NCI-H128 (cell line): ENCODE measurements at regions not wholly inside any gene's neighbourhood (a gene's known extent, or its start where the extent isn't known, plus 50 kb on each side); places are given as distances from the start of the nearest gene placed in this dataset.
A peak's percentile ranks its signal among the peaks of the same experiment; 100 is the strongest.

ENCODE experiments used
- DNase-seq: peaks from one replicate; lab custom pipeline; 2025; ENCODE audit not compliant: unreplicated experiment; lab: John Stamatoyannopoulos, UW

GRCh38 chr2:65662654-65663432 lies 230.4 kb upstream of the SPRED2 start:
- DNase-seq = no peak

- DNase-seq = no peak
Observed at GRCh38 chr2:65661980-65662653, 229.7 kb upstream of the SPRED2 start.

- DNase-seq = no peak
Observed at GRCh38 chr2:65660340-65660739, 227.9 kb upstream of the SPRED2 start.

- no peak for DNase-seq
Observed at GRCh38 chr2:65658881-65659280, 226.5 kb upstream of the SPRED2 start.

GRCh38 chr2:65658266-65658665 lies 225.9 kb upstream of the SPRED2 start:
- DNase-seq = no peak

- DNase-seq = no peak
Observed at GRCh38 chr2:65656160-65656718, 223.8 kb upstream of the SPRED2 start.

GRCh38 chr2:65655000-65655399 lies 222.6 kb upstream of the SPRED2 start:
- peak; percentile 10 for DNase-seq

GRCh38 chr2:65654496-65654895 lies 222.1 kb upstream of the SPRED2 start:
- DNase-seq = no peak

GRCh38 chr2:65652066-65652465 lies 219.7 kb upstream of the SPRED2 start:
- no peak for DNase-seq

GRCh38 chr2:65649811-65650589 lies 217.6 kb upstream of the SPRED2 start:
- DNase-seq = no peak

- DNase-seq = no peak
Observed at GRCh38 chr2:65647249-65647842, 214.9 kb upstream of the SPRED2 start.

GRCh38 chr2:65640793-65641103 lies 208.3 kb upstream of the SPRED2 start:
- DNase-seq = no peak

GRCh38 chr2:65639156-65639864 lies 206.9 kb upstream of the SPRED2 start:
- DNase-seq = no peak

GRCh38 chr2:65638443-65638842 lies 206.0 kb upstream of the SPRED2 start:
- DNase-seq = no peak

GRCh38 chr2:65636813-65637483 lies 204.5 kb upstream of the SPRED2 start:
- no peak for DNase-seq

GRCh38 chr2:65636024-65636423 lies 203.6 kb upstream of the SPRED2 start:
- DNase-seq = no peak

- no peak for DNase-seq
Observed at GRCh38 chr2:65634304-65634703, 201.9 kb upstream of the SPRED2 start.

GRCh38 chr2:65630643-65631042 lies 198.2 kb upstream of the SPRED2 start:
- no peak for DNase-seq

GRCh38 chr2:65628156-65628555 lies 195.8 kb upstream of the SPRED2 start:
- DNase-seq = no peak

- no peak for DNase-seq
Observed at GRCh38 chr2:65626831-65627230, 194.4 kb upstream of the SPRED2 start.
